MG63 (cell line): ENCODE measurements at regions not wholly inside any gene's neighbourhood (a gene's known extent, or its start where the extent isn't known, plus 50 kb on each side); places are given as distances from the start of the nearest gene placed in this dataset.
"Not testable (repeated sequence)": the region's sequence is repeated elsewhere in the genome, so short reads cannot be mapped to it uniquely, and the experiment has no call there.

ENCODE experiments used
- DNase-seq: peaks from one replicate; pipeline ENCODE4 v3.0.0-alpha.2; 2020
- H3K27me3 ChIP-seq: fragments of 250-450 bp; sonication (Bioruptor Pico); 2 replicates; pipeline ENCODE4 v1.5.1; 2020; ENCODE audit warnings: mild to moderate bottlenecking, moderate library complexity
- H3K36me3 ChIP-seq: fragments of 250-450 bp; sonication (Bioruptor Pico); 2 replicates; pipeline ENCODE4 v1.5.1; 2020; ENCODE audit warnings: mild to moderate bottlenecking, moderate library complexity
- H3K4me3 ChIP-seq: fragments of 250-450 bp; sonication (Bioruptor Pico); 2 replicates; pipeline ENCODE4 v1.5.1; 2020; ENCODE audit warnings: mild to moderate bottlenecking, moderate library complexity
- H3K9me3 ChIP-seq: fragments of 250-450 bp; sonication (Bioruptor Pico); 2 replicates; pipeline ENCODE4 v1.5.1; 2020; ENCODE audit warnings: mild to moderate bottlenecking, moderate library complexity

DNA sequence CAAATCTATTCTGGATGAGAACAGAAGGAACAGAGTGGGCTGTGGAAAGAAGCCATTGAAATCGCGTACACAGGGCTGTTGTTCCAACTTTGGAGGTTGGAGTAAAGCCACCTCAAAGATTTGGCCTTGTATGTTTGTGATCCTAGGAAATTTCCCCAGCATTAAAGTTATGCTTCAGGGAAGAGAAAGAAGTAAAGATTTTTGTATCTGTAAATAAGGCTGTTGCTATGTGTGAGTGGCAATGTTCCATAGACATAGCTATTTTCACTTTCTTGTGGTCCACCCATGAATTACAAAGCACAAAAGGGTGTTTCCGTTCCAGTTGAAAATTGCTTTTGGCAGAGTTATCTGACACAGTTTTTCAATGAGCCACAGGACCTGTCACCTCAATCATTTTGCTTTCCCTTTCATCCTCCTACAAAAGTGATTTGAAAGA, 321.3 kb downstream of the TFAP2B start:
- Histone ChIP-seq H3K9me3 (no peaks in the 10 kb centered on the region), H3K4me3 (no peak overlapping the region), H3K36me3 (no peaks in the 10 kb centered on the region), H3K27me3 (no peaks in the 10 kb centered on the region)
- no peak for DNase-seq

- Histone ChIP-seq H3K36me3 (no peaks in the 10 kb centered on the region), H3K27me3 (no peaks in the 10 kb centered on the region), H3K4me3 (no peak overlapping the region), H3K9me3 (no peaks in the 10 kb centered on the region)
- no peak for DNase-seq
These were observed 322.4 kb downstream of the TFAP2B start for GRCh38 chr6:51141080-51141479.

GRCh38 chr6:51147756-51148155, 329.1 kb downstream of the TFAP2B start:
- no peaks in the 10 kb centered on the region for H3K9me3 ChIP-seq
- no peaks in the 10 kb centered on the region for H3K27me3 ChIP-seq
- no peaks in the 10 kb centered on the region for H3K36me3 ChIP-seq
- no peak overlapping the region for H3K4me3 ChIP-seq
- no peak for DNase-seq

DNA sequence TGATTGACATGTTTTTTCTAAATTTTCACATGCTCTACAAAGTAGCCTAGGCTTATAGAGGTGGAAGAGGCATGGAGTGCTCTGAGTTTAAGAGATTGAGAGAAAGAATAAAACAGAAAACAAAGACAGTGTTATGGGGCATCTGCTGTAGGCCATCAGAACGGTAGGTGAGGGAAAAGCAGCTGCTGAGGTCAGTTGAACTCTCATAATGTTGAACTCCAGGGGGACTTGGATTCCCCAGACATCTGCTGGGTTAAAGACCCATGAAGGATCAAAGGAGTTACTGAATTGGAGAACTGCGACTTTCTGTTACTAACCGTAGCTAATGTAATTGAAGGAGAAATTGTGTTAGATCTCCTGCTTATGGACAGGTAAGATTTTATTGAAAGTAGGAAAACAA, 333.9 kb downstream of the TFAP2B start:
- no peaks in the 10 kb centered on the region for H3K9me3 ChIP-seq
- H3K4me3 ChIP-seq = no peak overlapping the region
- no peak for DNase-seq

GRCh38 chr6:51153109-51153508, 334.4 kb downstream of the TFAP2B start:
- Histone ChIP-seq H3K36me3 (no peaks in the 10 kb centered on the region), H3K4me3 (no peak overlapping the region), H3K9me3 (no peaks in the 10 kb centered on the region), H3K27me3 (no peaks in the 10 kb centered on the region)
- no peak for DNase-seq

More for the DNA sequence above, 333.9 kb downstream of the TFAP2B start:
- Histone ChIP-seq H3K27me3 (no peaks in the 10 kb centered on the region), H3K36me3 (no peaks in the 10 kb centered on the region)

GRCh38 chr6:51154925-51155324, 336.3 kb downstream of the TFAP2B start:
- H3K9me3 ChIP-seq, H3K36me3 ChIP-seq, DNase-seq, H3K4me3 ChIP-seq, H3K27me3 ChIP-seq: not testable (repeated sequence)

DNA sequence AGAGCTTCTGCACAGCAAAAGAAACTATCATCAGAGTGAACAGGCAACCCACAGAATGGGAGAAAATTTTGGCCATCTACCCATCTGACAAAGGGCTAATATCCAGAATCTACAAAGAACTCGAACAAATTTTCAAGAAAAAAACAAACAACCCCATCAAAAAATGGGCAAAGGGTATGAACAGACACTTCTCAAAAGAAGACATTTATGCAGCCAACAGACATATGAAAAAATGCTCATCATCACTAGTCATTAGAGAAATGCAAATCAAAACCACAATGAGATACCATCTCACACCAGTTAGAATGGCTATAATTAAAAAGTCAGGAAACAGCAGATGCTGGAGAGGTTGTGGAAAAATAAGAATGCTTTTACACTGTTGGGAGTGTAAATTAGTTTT, 340.6 kb downstream of the TFAP2B start:
- H3K9me3 ChIP-seq, H3K27me3 ChIP-seq, H3K36me3 ChIP-seq, DNase-seq, H3K4me3 ChIP-seq: not testable (repeated sequence)

GRCh38 chr6:51161752-51162151, 343.1 kb downstream of the TFAP2B start:
- H3K4me3 ChIP-seq = no peak overlapping the region
- no peaks in the 10 kb centered on the region for H3K9me3 ChIP-seq
- H3K27me3 ChIP-seq = no peaks in the 10 kb centered on the region
- DNase-seq = no peak
- no peaks in the 10 kb centered on the region for H3K36me3 ChIP-seq

DNA sequence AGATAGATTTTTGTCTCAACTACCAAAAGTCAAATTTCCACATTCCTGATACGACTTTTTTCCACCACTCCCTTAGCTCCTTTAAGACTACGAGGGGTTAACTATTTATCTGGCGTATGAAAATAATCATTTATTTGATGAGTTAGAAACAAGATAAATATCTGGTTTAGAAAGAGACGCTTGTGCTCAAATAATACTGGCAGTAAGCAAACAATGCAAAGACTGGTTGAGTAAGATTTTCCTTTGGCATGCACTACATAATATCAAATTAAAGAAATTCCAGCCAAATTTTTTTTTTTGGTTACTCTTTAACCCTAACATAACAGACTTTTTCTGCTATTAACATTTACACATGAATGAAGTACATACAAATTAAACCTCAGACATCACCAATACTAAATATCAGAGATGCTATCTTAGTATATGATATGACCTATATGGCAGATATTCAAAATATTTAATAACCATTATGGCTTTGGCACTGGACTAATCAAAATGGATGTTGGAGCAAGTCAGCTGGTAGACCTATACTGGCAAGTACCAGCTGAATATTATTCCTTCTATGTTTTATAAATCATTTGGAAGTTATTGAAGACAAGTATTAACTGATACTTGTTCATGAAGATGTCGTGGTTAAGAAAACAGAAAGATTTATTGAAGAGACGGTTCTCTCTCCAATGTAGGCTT, 345.3 kb downstream of the TFAP2B start:
- no peaks in the 10 kb centered on the region for H3K27me3 ChIP-seq

GRCh38 chr6:51166914-51167313, 348.2 kb downstream of the TFAP2B start:
- no peaks in the 10 kb centered on the region for H3K27me3 ChIP-seq
- no peak for DNase-seq
- H3K9me3 ChIP-seq = no peaks in the 10 kb centered on the region
- H3K4me3 ChIP-seq = no peak overlapping the region
- no peaks in the 10 kb centered on the region for H3K36me3 ChIP-seq

More for the DNA sequence above, 345.3 kb downstream of the TFAP2B start:
- no peaks in the 10 kb centered on the region for H3K36me3 ChIP-seq
- H3K4me3 ChIP-seq = no peak overlapping the region
- DNase-seq = no peak
- H3K9me3 ChIP-seq = no peaks in the 10 kb centered on the region

DNA sequence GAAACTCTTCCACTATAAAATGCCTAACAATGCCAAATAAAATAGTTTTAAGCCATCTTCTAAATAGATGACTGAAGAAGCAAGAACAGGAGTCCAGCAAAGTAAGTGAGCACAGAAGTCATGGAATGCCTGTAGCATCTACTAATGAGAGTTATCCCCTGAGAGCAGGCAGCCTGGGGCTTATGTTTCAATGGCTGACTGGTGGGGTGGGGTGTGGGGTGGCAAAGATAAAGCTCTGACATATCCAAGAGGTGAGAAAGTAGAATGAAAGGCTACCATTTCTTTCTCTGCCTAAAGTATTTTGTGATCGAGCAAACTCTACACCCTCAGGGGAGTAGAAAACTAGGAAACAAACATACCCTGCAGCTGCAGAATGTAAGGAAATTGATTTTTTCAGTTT, 348.8 kb downstream of the TFAP2B start:
- no peak for DNase-seq
- Histone ChIP-seq H3K27me3 (no peaks in the 10 kb centered on the region), H3K4me3 (no peak overlapping the region), H3K36me3 (no peaks in the 10 kb centered on the region), H3K9me3 (no peaks in the 10 kb centered on the region)

- H3K9me3 ChIP-seq = no peaks in the 10 kb centered on the region
- no peak for DNase-seq
- no peaks in the 10 kb centered on the region for H3K36me3 ChIP-seq
- H3K27me3 ChIP-seq = no peaks in the 10 kb centered on the region
- no peak overlapping the region for H3K4me3 ChIP-seq
These were observed 364.2 kb downstream of the TFAP2B start for GRCh38 chr6:51182827-51183226.

DNA sequence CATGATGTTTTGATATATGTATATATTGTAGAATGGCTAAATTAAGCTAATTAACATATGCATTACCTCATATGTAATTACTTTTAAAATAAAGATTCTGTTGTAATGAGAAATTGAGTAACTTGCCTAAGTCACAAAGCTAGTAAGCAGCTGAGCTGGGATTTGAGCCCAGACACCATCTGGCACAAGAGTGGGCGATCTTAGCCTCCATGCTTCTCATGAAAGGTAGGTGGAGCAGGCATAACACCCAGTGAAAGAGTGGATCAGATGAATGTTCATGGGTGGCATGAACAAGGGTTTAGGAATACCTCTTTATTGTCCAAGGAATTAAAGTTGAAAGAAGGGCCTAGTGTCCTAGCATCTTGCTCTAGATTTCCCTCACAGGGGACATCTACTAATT, 365.4 kb downstream of the TFAP2B start:
- no peaks in the 10 kb centered on the region for H3K9me3 ChIP-seq
- DNase-seq = no peak
- H3K36me3 ChIP-seq = no peaks in the 10 kb centered on the region
- no peaks in the 10 kb centered on the region for H3K27me3 ChIP-seq
- H3K4me3 ChIP-seq = no peak overlapping the region

- DNase-seq, H3K9me3 ChIP-seq, H3K4me3 ChIP-seq, H3K36me3 ChIP-seq, H3K27me3 ChIP-seq: not testable (repeated sequence)
These were observed 374.5 kb downstream of the TFAP2B start for GRCh38 chr6:51193163-51193562.

DNA sequence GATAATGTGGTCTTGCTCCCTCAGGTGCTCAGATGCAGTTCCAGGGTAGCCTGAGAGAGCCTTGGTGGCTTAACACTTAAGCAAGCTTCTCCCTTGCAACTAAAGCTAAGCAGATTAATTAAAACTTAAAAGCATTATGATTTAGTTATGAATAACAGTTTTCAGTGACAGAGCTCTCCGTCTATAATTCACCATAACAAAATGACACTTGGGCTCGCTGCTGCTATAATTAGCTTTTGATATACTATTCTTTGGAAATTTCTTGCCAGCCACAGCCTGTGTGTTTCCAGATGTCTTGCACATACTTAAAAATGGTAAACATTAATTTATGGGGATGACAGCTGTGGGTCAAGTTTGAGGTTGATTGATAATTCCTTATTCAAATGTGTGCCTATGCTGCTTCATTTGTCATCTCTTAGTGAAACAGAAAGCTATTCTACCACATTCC, 380.5 kb downstream of the TFAP2B start:
- no peaks in the 10 kb centered on the region for H3K9me3 ChIP-seq
- H3K4me3 ChIP-seq = no peak overlapping the region
- no peak for DNase-seq
- no peaks in the 10 kb centered on the region for H3K36me3 ChIP-seq
- no peaks in the 10 kb centered on the region for H3K27me3 ChIP-seq

DNA sequence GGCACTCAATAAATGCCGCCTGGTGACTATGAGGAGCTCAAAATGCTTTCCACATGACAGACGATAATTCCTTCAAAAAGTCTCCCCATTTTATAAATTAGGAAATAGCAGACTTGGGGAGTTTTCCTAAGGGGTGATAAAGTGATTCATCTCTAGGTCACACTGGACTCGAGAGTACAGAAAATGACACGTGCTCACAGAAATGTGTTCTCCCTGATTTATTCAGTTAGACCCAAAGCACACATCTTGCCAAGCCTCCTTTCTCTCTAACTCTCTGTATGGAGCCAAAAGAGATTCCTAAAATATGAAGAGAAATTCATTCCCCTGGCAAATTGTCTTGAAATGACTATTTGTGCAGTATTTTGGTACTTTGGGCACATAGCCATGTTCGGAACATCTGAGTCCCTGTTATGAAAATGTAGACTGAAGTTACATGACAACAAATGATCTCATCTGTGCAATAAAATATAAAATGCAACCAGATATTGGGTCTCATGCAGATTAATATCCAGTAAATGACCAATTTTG, 381.1 kb downstream of the TFAP2B start:
- Histone ChIP-seq H3K36me3 (no peaks in the 10 kb centered on the region), H3K27me3 (no peaks in the 10 kb centered on the region), H3K4me3 (no peak overlapping the region), H3K9me3 (no peaks in the 10 kb centered on the region)
- no peak for DNase-seq

DNA sequence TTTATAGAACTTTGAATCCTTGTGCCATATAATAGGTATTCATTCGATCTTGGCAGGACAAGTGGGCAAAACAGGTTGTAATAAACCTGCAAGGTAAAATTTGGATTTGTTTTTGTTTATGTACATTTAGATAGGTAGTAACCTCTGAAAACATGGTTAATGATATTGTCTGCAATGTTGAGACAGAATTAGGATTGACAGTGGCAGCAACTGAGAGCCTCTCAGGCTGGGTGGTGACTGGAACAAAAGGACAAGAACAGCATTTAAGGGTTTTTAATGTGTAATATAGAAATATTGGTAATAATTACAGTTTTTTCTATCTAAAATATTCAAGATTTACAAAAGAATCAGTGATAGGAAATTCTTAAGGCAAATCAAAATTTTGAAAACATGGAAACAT, 382.0 kb downstream of the TFAP2B start:
- H3K36me3 ChIP-seq = no peaks in the 10 kb centered on the region
- no peaks in the 10 kb centered on the region for H3K27me3 ChIP-seq
- no peak overlapping the region for H3K4me3 ChIP-seq
- no peaks in the 10 kb centered on the region for H3K9me3 ChIP-seq
- no peak for DNase-seq

DNA sequence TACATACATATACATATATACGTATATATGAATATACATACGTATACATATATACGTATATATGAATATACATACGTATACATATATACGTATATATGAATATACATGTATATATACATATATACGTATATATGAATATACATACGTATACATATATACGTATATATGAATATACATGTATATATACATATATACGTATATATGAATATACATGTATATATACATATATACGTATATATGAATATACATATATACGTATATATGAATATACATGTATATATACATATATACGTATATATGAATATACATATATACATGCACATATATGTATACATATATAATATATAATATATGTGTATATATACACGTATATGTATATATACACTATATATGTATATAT, 384.0 kb downstream of the TFAP2B start:
- H3K9me3 ChIP-seq, DNase-seq, H3K36me3 ChIP-seq, H3K27me3 ChIP-seq, H3K4me3 ChIP-seq: not testable (repeated sequence)
